ENCODE measurements at regions not wholly inside any gene's neighbourhood (a gene's known extent, or its start where the extent isn't known, plus 50 kb on each side); places are given as distances from the start of the nearest gene placed in this dataset.

- ChIA-PET POLR2A (no interaction called here), CTCF (no interaction called here)
- no peaks in the 10 kb centered on the region for H3K27me3 Mint-ChIP-seq (ENCODE audit: low read depth)
- DNase-seq (no peak), ATAC-seq (no peak)
- H3K4me1 Mint-ChIP-seq (ENCODE audit: low read depth): no peaks in the 10 kb centered on the region
- H3K36me3 Mint-ChIP-seq (ENCODE audit: low read depth): no peaks in the 10 kb centered on the region
- H3K27ac Mint-ChIP-seq: no peak overlapping the region
- H3K4me3 Mint-ChIP-seq: no peak overlapping the region
- H3K9me3 Mint-ChIP-seq (ENCODE audit: insufficient read depth): no peaks in the 10 kb centered on the region
Observed at GRCh38 chr11:69958308-69958707, 119.8 kb upstream of the ANO1 start.

- DNase-seq (no peak), ATAC-seq (no peak)
- Mint-ChIP-seq H3K4me3 (no peak overlapping the region), H3K9me3 (ENCODE audit: insufficient read depth) (no peaks in the 10 kb centered on the region), H3K36me3 (ENCODE audit: low read depth) (no peaks in the 10 kb centered on the region), H3K4me1 (ENCODE audit: low read depth) (no peaks in the 10 kb centered on the region), H3K27me3 (ENCODE audit: low read depth) (no peaks in the 10 kb centered on the region), H3K27ac (no peak overlapping the region)
- ChIA-PET POLR2A (no interaction called here), CTCF (no interaction called here)
Observed at GRCh38 chr11:69959461-69959860, 118.7 kb upstream of the ANO1 start.

GRCh38 chr11:69961738-69962137, 116.4 kb upstream of the ANO1 start:
- Mint-ChIP-seq H3K36me3 (ENCODE audit: low read depth) (no peaks in the 10 kb centered on the region), H3K9me3 (ENCODE audit: insufficient read depth) (no peaks in the 10 kb centered on the region), H3K4me1 (ENCODE audit: low read depth) (no peaks in the 10 kb centered on the region), H3K27ac (no peak overlapping the region), H3K27me3 (ENCODE audit: low read depth) (no peaks in the 10 kb centered on the region), H3K4me3 (no peak overlapping the region)
- CTCF ChIA-PET: no interaction called here
- DNase-seq: no peak
- ATAC-seq: no peak
- POLR2A ChIA-PET: no interaction called here

- ATAC-seq: no peak
- POLR2A ChIA-PET: no interaction called here
- no peaks in the 10 kb centered on the region for H3K27me3 Mint-ChIP-seq (ENCODE audit: low read depth)
- CTCF ChIA-PET: no interaction called here
- no peaks in the 10 kb centered on the region for H3K36me3 Mint-ChIP-seq (ENCODE audit: low read depth)
- H3K9me3 Mint-ChIP-seq (ENCODE audit: insufficient read depth): no peaks in the 10 kb centered on the region
- H3K4me1 Mint-ChIP-seq (ENCODE audit: low read depth): no peaks in the 10 kb centered on the region
- no peak overlapping the region for H3K4me3 Mint-ChIP-seq
- DNase-seq: no peak
- H3K27ac Mint-ChIP-seq: no peak overlapping the region
Observed at GRCh38 chr11:69962152-69962551, 116.0 kb upstream of the ANO1 start.

- Mint-ChIP-seq H3K36me3 (ENCODE audit: low read depth) (no peaks in the 10 kb centered on the region), H3K27ac (no peak overlapping the region), H3K4me1 (ENCODE audit: low read depth) (no peaks in the 10 kb centered on the region), H3K4me3 (no peak overlapping the region), H3K9me3 (ENCODE audit: insufficient read depth) (no peaks in the 10 kb centered on the region), H3K27me3 (ENCODE audit: low read depth) (no peaks in the 10 kb centered on the region)
- no peak for ATAC-seq
- CTCF ChIA-PET: no interaction called here
- POLR2A ChIA-PET: no interaction called here
- DNase-seq: no peak
Observed at GRCh38 chr11:69963533-69964246, 114.4 kb upstream of the ANO1 start.

GRCh38 chr11:69964247-69964643, 113.9 kb upstream of the ANO1 start:
- Mint-ChIP-seq H3K4me1 (ENCODE audit: low read depth) (no peaks in the 10 kb centered on the region), H3K4me3 (no peak overlapping the region), H3K9me3 (ENCODE audit: insufficient read depth) (no peaks in the 10 kb centered on the region), H3K27me3 (ENCODE audit: low read depth) (no peaks in the 10 kb centered on the region), H3K27ac (no peak overlapping the region), H3K36me3 (ENCODE audit: low read depth) (no peaks in the 10 kb centered on the region)
- ATAC-seq (no peak), DNase-seq (no peak)
- ChIA-PET CTCF (no interaction called here), POLR2A (no interaction called here)

- POLR2A ChIA-PET: interaction anchor here (0.6 kb wide), 1 partner anchor 256 kb away, joined by 3 read pairs; no protein-coding TSS in a partner anchor
- CTCF ChIA-PET: no interaction called here
- H3K4me1 Mint-ChIP-seq (ENCODE audit: low read depth): peaks cover 9% of the 10 kb centered on the region
- no peak overlapping the region for H3K4me3 Mint-ChIP-seq
- ATAC-seq (no peak), DNase-seq (no peak)
- no peaks in the 10 kb centered on the region for H3K36me3 Mint-ChIP-seq (ENCODE audit: low read depth)
- no peak overlapping the region for H3K27ac Mint-ChIP-seq
- no peaks in the 10 kb centered on the region for H3K27me3 Mint-ChIP-seq (ENCODE audit: low read depth)
- H3K9me3 Mint-ChIP-seq (ENCODE audit: insufficient read depth): no peaks in the 10 kb centered on the region
Observed at GRCh38 chr11:69965821-69966582, 112.1 kb upstream of the ANO1 start.

- H3K4me1 Mint-ChIP-seq (ENCODE audit: low read depth): peaks cover 9% of the 10 kb centered on the region
- H3K36me3 Mint-ChIP-seq (ENCODE audit: low read depth): no peaks in the 10 kb centered on the region
- CTCF ChIA-PET: no interaction called here
- H3K9me3 Mint-ChIP-seq (ENCODE audit: insufficient read depth): no peaks in the 10 kb centered on the region
- POLR2A ChIA-PET: interaction anchor here (0.6 kb wide), 1 partner anchor 255 kb away, joined by 3 read pairs; no protein-coding TSS in a partner anchor
- no peak overlapping the region for H3K4me3 Mint-ChIP-seq
- H3K27me3 Mint-ChIP-seq (ENCODE audit: low read depth): no peaks in the 10 kb centered on the region
- ATAC-seq (no peak), DNase-seq (no peak)
- H3K27ac Mint-ChIP-seq: no peak overlapping the region
Observed at GRCh38 chr11:69966583-69966835, 111.6 kb upstream of the ANO1 start.

GRCh38 chr11:69966910-69967483, 111.1 kb upstream of the ANO1 start:
- Mint-ChIP-seq H3K4me1 (ENCODE audit: low read depth) (peaks cover 9% of the 10 kb centered on the region), H3K9me3 (ENCODE audit: insufficient read depth) (no peaks in the 10 kb centered on the region), H3K27ac (no peak overlapping the region), H3K4me3 (no peak overlapping the region), H3K27me3 (ENCODE audit: low read depth) (no peaks in the 10 kb centered on the region), H3K36me3 (ENCODE audit: low read depth) (no peaks in the 10 kb centered on the region)
- DNase-seq (no peak), ATAC-seq (no peak)
- POLR2A ChIA-PET: no interaction called here
- CTCF ChIA-PET: interaction anchor here (0.7 kb wide), 1 partner anchor 297 kb away, joined by 3 read pairs; no protein-coding TSS in a partner anchor

GRCh38 chr11:69967484-69967883, 110.6 kb upstream of the ANO1 start:
- Mint-ChIP-seq H3K4me1 (ENCODE audit: low read depth) (peaks cover 9% of the 10 kb centered on the region), H3K27ac (no peak overlapping the region), H3K27me3 (ENCODE audit: low read depth) (no peaks in the 10 kb centered on the region), H3K36me3 (ENCODE audit: low read depth) (no peaks in the 10 kb centered on the region), H3K9me3 (ENCODE audit: insufficient read depth) (no peaks in the 10 kb centered on the region), H3K4me3 (no peak overlapping the region)
- POLR2A ChIA-PET: no interaction called here
- CTCF ChIA-PET: interaction anchor here (0.7 kb wide), 1 partner anchor 297 kb away, joined by 3 read pairs; no protein-coding TSS in a partner anchor
- no peak for ATAC-seq
- no peak for DNase-seq

- no peak overlapping the region for H3K27ac Mint-ChIP-seq
- ATAC-seq: no peak
- CTCF ChIA-PET: no interaction called here
Observed at GRCh38 chr11:69968396-69969347, 109.4 kb upstream of the ANO1 start.

More at GRCh38 chr11:69968396-69969347, 109.4 kb upstream of the ANO1 start:
- H3K4me1 Mint-ChIP-seq (ENCODE audit: low read depth): peaks cover 9% of the 10 kb centered on the region
- H3K27me3 Mint-ChIP-seq (ENCODE audit: low read depth): no peaks in the 10 kb centered on the region
- no peak for DNase-seq
- H3K9me3 Mint-ChIP-seq (ENCODE audit: insufficient read depth): no peaks in the 10 kb centered on the region
- POLR2A ChIA-PET: no interaction called here
- H3K36me3 Mint-ChIP-seq (ENCODE audit: low read depth): no peaks in the 10 kb centered on the region
- no peak overlapping the region for H3K4me3 Mint-ChIP-seq
